WTC11 (cell line): ENCODE measurements at regions not wholly inside any gene's neighbourhood (a gene's known extent, or its start where the extent isn't known, plus 50 kb on each side); places are given as distances from the start of the nearest gene placed in this dataset.

ENCODE experiments used
- ATAC-seq: fragments of 200-7000 bp; cut with Tn5 transposase; 2 replicates; pipeline ENCODE4 v1.10.0; 2021; ENCODE audit warnings: mild to moderate bottlenecking, moderate library complexity
- CTCF ChIA-PET: fragments of 300-600 bp; sonication (Branson Sonifier 250); formaldehyde crosslinking; loops from one replicate; lab custom pipeline; 2021; ENCODE audit warnings: antibody characterized with exemption; lab: Charles Lee
- POLR2A ChIA-PET: fragments of 350-600 bp; sonication (Branson Sonifier 250); formaldehyde crosslinking; loops from one replicate; lab custom pipeline; 2021; ENCODE audit warnings: antibody characterized with exemption; lab: Charles Lee
- DNase-seq: peaks from one replicate; pipeline ENCODE4 v3.0.0; 2021; ENCODE audit warnings: low spot score
- H3K27ac Mint-ChIP-seq: 2 replicates; pipeline ENCODE4 v1.8.0; 2021; ENCODE audit warnings: mixed read lengths
- H3K27me3 Mint-ChIP-seq: 2 replicates; pipeline ENCODE4 v1.8.0; 2021; ENCODE audit warnings: low read depth, mild to moderate bottlenecking, moderate library complexity, mixed read lengths
- H3K36me3 Mint-ChIP-seq: 2 replicates; pipeline ENCODE4 v1.8.0; 2021; ENCODE audit warnings: mixed read lengths
- H3K4me1 Mint-ChIP-seq: 2 replicates; pipeline ENCODE4 v1.8.0; 2022; ENCODE audit warnings: mixed read lengths
- H3K4me3 Mint-ChIP-seq: 2 replicates; pipeline ENCODE4 v1.8.0; 2021; ENCODE audit warnings: mild to moderate bottlenecking, moderate library complexity, mixed read lengths
- H3K9me3 Mint-ChIP-seq: 2 replicates; pipeline ENCODE4 v1.8.0; 2021; ENCODE audit warnings: mixed read lengths
- ESRRA ChIP-seq: sonication (generic); formaldehyde crosslinking; IDR thresholded peaks from 2 replicates; pipeline ENCODE4 v1.8.1; 2022; ENCODE audit warnings: mild to moderate bottlenecking, missing genetic modification reagents, borderline replicate concordance
- FOXK1 ChIP-seq: sonication (generic); formaldehyde crosslinking; IDR thresholded peaks from 2 replicates; pipeline ENCODE4 v1.8.0; 2022; ENCODE audit warnings: mild to moderate bottlenecking, moderate library complexity, missing genetic modification reagents
- GABPB1 ChIP-seq: sonication (generic); formaldehyde crosslinking; IDR thresholded peaks from 2 replicates; pipeline ENCODE4 v1.8.1; 2023; ENCODE audit warnings: mild to moderate bottlenecking, missing genetic modification reagents
- GTF2I ChIP-seq: fragments of 250-450 bp; sonication (Bioruptor Pico); conservative IDR thresholded peaks from 2 replicates; pipeline ENCODE4 v1.4.0; 2021; ENCODE audit warnings: mild to moderate bottlenecking
- NFATC4 ChIP-seq: fragments of 250-450 bp; sonication (Bioruptor Pico); IDR thresholded peaks from 2 replicates; pipeline ENCODE4 v1.9.0; 2021; ENCODE audit warnings: mild to moderate bottlenecking
- OVOL2 ChIP-seq: fragments of 250-450 bp; sonication (Bioruptor Pico); IDR thresholded peaks from 2 replicates; pipeline ENCODE4 v1.9.0; 2021; ENCODE audit warnings: mild to moderate bottlenecking, borderline replicate concordance
- TP53 ChIP-seq: sonication (generic); formaldehyde crosslinking; IDR thresholded peaks from 2 replicates; pipeline ENCODE4 v1.8.1; 2023; ENCODE audit warnings: mild to moderate bottlenecking, missing genetic modification reagents
- TF ChIP-seq, protein P1 (sequence below): sonication (generic); formaldehyde crosslinking; IDR thresholded peaks from 2 replicates; pipeline ENCODE4 v1.8.1; 2022; ENCODE audit warnings: low read depth, mild to moderate bottlenecking, moderate library complexity, missing genetic modification reagents, borderline replicate concordance
- TF ChIP-seq, protein P2 (sequence below): fragments of 250-450 bp; sonication (Bioruptor Pico); IDR thresholded peaks from 2 replicates; pipeline ENCODE4 v2.1.2; 2022; ENCODE audit warnings: mild to moderate bottlenecking, moderate library complexity
- TF ChIP-seq, protein P3 (sequence below): sonication (generic); formaldehyde crosslinking; conservative IDR thresholded peaks from 2 replicates; pipeline ENCODE4 v1.8.1; 2022; ENCODE audit warnings: mild to moderate bottlenecking, missing genetic modification reagents
- TF ChIP-seq, protein P4 (sequence below): fragments of 250-450 bp; sonication (Bioruptor Pico); IDR thresholded peaks from 2 replicates; pipeline ENCODE4 v1.9.0; 2021; ENCODE audit warnings: mild to moderate bottlenecking, borderline replicate concordance
- TF ChIP-seq, protein P5 (sequence below): fragments of 250-450 bp; sonication (Bioruptor Pico); IDR thresholded peaks from 2 replicates; pipeline ENCODE4 v1.9.0; 2021; ENCODE audit warnings: moderate library complexity, mild to moderate bottlenecking, inconsistent platforms, borderline replicate concordance
- TF ChIP-seq, protein P6 (sequence below): sonication (generic); formaldehyde crosslinking; IDR thresholded peaks from 2 replicates; pipeline ENCODE4 v1.8.1; 2023; ENCODE audit warnings: mild to moderate bottlenecking, missing genetic modification reagents, moderate library complexity

DNA sequence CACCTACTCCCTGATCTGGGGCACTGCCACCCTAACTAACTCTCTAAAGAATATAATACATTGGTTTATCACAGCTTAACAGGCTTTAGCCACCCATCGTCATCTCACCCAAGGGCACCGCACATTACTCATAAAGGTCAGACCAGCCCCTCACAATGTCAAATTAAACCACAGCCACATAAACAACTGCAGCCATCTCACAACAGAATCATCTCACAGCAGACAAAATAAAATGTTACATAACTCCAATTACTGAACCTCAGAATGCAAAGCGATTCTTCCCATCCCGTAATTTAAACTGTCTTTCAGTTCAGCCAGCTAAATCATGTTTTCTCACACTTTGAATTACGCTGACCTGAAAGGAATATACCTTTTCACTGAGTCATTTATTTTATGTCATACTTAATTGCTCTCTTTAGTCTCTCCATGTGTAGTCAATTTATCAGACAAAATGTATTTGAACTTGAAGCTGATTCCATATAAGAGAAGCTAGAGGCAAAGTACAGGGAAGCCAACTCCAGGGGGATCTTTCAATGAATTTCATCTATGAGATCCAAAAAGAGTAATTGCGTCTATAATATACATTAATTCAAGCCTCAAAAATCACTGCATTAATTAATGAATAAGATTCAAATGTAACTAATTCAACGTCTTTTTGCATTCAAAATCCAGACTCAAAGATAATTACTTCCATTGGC is 96.9 kb upstream of the NEBL start:
- ATAC-seq (no peak), DNase-seq (no peak)
- Mint-ChIP-seq H3K27ac (no peak overlapping the region), H3K9me3 (peaks cover 11% of the 10 kb centered on the region), H3K4me3 (no peak overlapping the region), H3K36me3 (no peaks in the 10 kb centered on the region), H3K27me3 (no peaks in the 10 kb centered on the region), H3K4me1 (peaks cover 5% of the 10 kb centered on the region; the same call in 1 of the 2 replicates)
- POLR2A ChIA-PET = no interaction called here
- TF ChIP-seq ESRRA (CRISPR knock-in tag) (no peak), NFATC4 (no peak), OVOL2 (CRISPR knock-in tag) (no peak), TP53 (CRISPR knock-in tag) (no peak), GABPB1 (CRISPR knock-in tag) (no peak), GTF2I (CRISPR knock-in tag) (no peak), FOXK1 (no peak)
- TF ChIP-seq, protein P1, sequence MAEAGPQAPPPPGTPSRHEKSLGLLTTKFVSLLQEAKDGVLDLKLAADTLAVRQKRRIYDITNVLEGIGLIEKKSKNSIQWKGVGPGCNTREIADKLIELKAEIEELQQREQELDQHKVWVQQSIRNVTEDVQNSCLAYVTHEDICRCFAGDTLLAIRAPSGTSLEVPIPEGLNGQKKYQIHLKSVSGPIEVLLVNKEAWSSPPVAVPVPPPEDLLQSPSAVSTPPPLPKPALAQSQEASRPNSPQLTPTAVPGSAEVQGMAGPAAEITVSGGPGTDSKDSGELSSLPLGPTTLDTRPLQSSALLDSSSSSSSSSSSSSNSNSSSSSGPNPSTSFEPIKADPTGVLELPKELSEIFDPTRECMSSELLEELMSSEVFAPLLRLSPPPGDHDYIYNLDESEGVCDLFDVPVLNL (CRISPR knock-in tag) = no peak
- TF ChIP-seq, protein P2, sequence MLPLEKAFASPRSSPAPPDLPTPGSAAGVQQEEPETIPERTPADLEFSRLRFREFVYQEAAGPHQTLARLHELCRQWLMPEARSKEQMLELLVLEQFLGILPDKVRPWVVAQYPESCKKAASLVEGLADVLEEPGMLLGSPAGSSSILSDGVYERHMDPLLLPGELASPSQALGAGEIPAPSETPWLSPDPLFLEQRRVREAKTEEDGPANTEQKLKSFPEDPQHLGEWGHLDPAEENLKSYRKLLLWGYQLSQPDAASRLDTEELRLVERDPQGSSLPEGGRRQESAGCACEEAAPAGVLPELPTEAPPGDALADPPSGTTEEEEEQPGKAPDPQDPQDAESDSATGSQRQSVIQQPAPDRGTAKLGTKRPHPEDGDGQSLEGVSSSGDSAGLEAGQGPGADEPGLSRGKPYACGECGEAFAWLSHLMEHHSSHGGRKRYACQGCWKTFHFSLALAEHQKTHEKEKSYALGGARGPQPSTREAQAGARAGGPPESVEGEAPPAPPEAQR (CRISPR knock-in tag) = no peak
- TF ChIP-seq, protein P3, sequence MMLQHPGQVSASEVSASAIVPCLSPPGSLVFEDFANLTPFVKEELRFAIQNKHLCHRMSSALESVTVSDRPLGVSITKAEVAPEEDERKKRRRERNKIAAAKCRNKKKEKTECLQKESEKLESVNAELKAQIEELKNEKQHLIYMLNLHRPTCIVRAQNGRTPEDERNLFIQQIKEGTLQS (CRISPR knock-in tag) = no peak
- TF ChIP-seq, protein P4, sequence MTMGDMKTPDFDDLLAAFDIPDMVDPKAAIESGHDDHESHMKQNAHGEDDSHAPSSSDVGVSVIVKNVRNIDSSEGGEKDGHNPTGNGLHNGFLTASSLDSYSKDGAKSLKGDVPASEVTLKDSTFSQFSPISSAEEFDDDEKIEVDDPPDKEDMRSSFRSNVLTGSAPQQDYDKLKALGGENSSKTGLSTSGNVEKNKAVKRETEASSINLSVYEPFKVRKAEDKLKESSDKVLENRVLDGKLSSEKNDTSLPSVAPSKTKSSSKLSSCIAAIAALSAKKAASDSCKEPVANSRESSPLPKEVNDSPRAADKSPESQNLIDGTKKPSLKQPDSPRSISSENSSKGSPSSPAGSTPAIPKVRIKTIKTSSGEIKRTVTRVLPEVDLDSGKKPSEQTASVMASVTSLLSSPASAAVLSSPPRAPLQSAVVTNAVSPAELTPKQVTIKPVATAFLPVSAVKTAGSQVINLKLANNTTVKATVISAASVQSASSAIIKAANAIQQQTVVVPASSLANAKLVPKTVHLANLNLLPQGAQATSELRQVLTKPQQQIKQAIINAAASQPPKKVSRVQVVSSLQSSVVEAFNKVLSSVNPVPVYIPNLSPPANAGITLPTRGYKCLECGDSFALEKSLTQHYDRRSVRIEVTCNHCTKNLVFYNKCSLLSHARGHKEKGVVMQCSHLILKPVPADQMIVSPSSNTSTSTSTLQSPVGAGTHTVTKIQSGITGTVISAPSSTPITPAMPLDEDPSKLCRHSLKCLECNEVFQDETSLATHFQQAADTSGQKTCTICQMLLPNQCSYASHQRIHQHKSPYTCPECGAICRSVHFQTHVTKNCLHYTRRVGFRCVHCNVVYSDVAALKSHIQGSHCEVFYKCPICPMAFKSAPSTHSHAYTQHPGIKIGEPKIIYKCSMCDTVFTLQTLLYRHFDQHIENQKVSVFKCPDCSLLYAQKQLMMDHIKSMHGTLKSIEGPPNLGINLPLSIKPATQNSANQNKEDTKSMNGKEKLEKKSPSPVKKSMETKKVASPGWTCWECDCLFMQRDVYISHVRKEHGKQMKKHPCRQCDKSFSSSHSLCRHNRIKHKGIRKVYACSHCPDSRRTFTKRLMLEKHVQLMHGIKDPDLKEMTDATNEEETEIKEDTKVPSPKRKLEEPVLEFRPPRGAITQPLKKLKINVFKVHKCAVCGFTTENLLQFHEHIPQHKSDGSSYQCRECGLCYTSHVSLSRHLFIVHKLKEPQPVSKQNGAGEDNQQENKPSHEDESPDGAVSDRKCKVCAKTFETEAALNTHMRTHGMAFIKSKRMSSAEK (CRISPR knock-in tag) = no peak
- CTCF ChIA-PET = interaction anchor here (1.0 kb wide), 1 partner anchor 16 kb away, joined by 3 read pairs; no protein-coding TSS in a partner anchor

DNA sequence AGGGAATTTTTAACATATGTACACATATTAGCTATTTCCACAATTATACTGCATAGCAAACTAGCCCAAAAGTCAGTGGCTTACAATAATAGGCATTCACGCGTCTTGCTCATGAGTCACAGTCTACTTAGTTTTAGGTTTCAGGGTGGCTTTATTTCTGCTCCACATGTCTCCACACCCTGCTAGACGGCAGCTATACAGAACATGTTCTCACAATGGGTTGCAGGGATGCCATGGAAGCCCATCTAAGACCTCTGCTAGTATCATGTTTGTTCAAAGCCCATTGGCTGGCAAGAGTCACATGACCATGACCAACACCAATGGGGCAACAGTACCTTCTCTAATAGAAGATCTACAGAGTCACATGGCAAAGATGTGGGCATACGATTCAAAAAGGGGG is 96.3 kb upstream of the NEBL start:
- peaks cover 5% of the 10 kb centered on the region; the same call in 1 of the 2 replicates for H3K4me1 Mint-ChIP-seq
- H3K27ac Mint-ChIP-seq = no peak overlapping the region

More for the DNA sequence above, 96.3 kb upstream of the NEBL start:
- ATAC-seq = no peak
- ChIA-PET POLR2A (no interaction called here), CTCF (interaction anchor here (1.0 kb wide), 1 partner anchor 16 kb away, joined by 3 read pairs; no protein-coding TSS in a partner anchor)
- H3K9me3 Mint-ChIP-seq = peaks cover 11% of the 10 kb centered on the region
- no peaks in the 10 kb centered on the region for H3K36me3 Mint-ChIP-seq
- no peak for DNase-seq
- TF ChIP-seq, protein P5, sequence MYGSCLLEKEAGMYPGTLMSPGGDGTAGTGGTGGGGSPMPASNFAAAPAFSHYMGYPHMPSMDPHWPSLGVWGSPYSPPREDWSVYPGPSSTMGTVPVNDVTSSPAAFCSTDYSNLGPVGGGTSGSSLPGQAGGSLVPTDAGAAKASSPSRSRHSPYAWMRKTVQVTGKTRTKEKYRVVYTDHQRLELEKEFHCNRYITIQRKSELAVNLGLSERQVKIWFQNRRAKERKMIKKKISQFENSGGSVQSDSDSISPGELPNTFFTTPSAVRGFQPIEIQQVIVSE (CRISPR knock-in tag) = no peak
- TF ChIP-seq, protein P6, sequence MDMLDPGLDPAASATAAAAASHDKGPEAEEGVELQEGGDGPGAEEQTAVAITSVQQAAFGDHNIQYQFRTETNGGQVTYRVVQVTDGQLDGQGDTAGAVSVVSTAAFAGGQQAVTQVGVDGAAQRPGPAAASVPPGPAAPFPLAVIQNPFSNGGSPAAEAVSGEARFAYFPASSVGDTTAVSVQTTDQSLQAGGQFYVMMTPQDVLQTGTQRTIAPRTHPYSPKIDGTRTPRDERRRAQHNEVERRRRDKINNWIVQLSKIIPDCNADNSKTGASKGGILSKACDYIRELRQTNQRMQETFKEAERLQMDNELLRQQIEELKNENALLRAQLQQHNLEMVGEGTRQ (CRISPR knock-in tag) = peak; percentile 49
- H3K27me3 Mint-ChIP-seq = no peaks in the 10 kb centered on the region
- no peak overlapping the region for H3K4me3 Mint-ChIP-seq
